Spleen (tissue), 11 donors: ENCODE measurements at regions not wholly inside any gene's neighbourhood (a gene's known extent, or its start where the extent isn't known, plus 50 kb on each side); places are given as distances from the start of the nearest gene placed in this dataset.
A peak's percentile ranks its signal among the peaks of the same experiment; 100 is the strongest.

Source experiments
- DNase-seq: peaks from one replicate; pipeline ENCODE4 v3.0.0-alpha.2; 2020
- H3K27ac ChIP-seq, 8 donors: fragments of 200-600 bp; sonication (generic) in 7 of 8; 1 replicate in 4 of 8; 2 replicates in 4 of 8; pipeline versions ENCODE4 v1.5.0 to v1.8.0; 2016 to 2021; ENCODE audit warnings: inconsistent platforms in 4 of 8, mild to moderate bottlenecking in 4 of 8, moderate library complexity in 1 of 8
- H3K27me3 ChIP-seq, 7 donors: fragments of 200-600 bp; sonication (generic) in 6 of 7; replicated peaks in 1 of 7; 1 replicate in 4 of 7; 2 replicates in 3 of 7; pipeline versions ENCODE4 v1.5.0 to v1.8.0; 2016 to 2021; ENCODE audit warnings: inconsistent platforms in 3 of 7, mild to moderate bottlenecking in 1 of 7
- H3K36me3 ChIP-seq, 6 donors: fragments of 200-600 bp; sonication (generic) in 5 of 6; 1 replicate in 4 of 6; 2 replicates in 2 of 6; pipeline versions ENCODE4 v1.5.0 to v1.8.0; 2016 to 2021; ENCODE audit warnings: inconsistent platforms in 2 of 6
- H3K4me1 ChIP-seq, 6 donors: fragments of 200-600 bp; sonication (generic) in 5 of 6; 1 replicate in 3 of 6; 2 replicates in 3 of 6; pipeline versions ENCODE4 v1.5.0 to v1.8.0; 2016 to 2021; ENCODE audit warnings: inconsistent platforms in 3 of 6
- H3K4me3 ChIP-seq, 8 donors: fragments of 200-600 bp; sonication (generic) in 7 of 8; 1 replicate in 4 of 8; 2 replicates in 4 of 8; pipeline versions ENCODE4 v1.5.0 to v1.8.0; 2016 to 2021; ENCODE audit warnings: inconsistent platforms in 4 of 8, mild to moderate bottlenecking in 4 of 8, moderate library complexity in 2 of 8
- H3K9me3 ChIP-seq, 8 donors: fragments of 200-600 bp; sonication (generic) in 7 of 8; 1 replicate in 4 of 8; 2 replicates in 4 of 8; pipeline versions ENCODE4 v1.5.0 to v1.8.0; 2016 to 2021; ENCODE audit warnings: inconsistent platforms in 4 of 8
- POLR2A ChIP-seq, 3 donors: fragments of 450-650 bp; IDR thresholded peaks; one replicate each; pipeline ENCODE4 v1.5.1; 2017; ENCODE audit warnings: antibody characterized with exemption in 3 of 3, mild to moderate bottlenecking in 1 of 3
- POLR2AphosphoS5 ChIP-seq, 3 donors: sonication (generic); formaldehyde crosslinking; IDR thresholded peaks; one replicate each; pipeline ENCODE4 v1.5.1; 2017; ENCODE audit warnings: antibody characterized with exemption in 3 of 3
- WGBS, 5 donors: extraction: QIAGEN DNeasy Blood & Tissue Kit in 3 of 5; methylation state at CpG; one replicate each; pipeline versions ENCODE4 v1.1.5 to v1.1.7; 2013 to 2018; 5-methylcytosine and 5-hydroxymethylcytosine counted together
- intact Hi-C: fragments of 100-400 bp; cut with DNase I; formaldehyde crosslinking; loops from one replicate; pipeline ENCODE4 v1.15.0; 2023; ENCODE audit warnings: low total_unique reads
- TF ChIP-seq, protein P1 (sequence below), 11 experiments: fragments of 200-600 bp in 7 of 11; fragments of 450-650 bp in 4 of 11; sonication (generic) in 4 of 11; IDR thresholded peaks in 8 of 11; conservative IDR thresholded peaks in 3 of 11; 1 replicate in 7 of 11; 2 replicates in 4 of 11; pipeline versions ENCODE4 v1.4.0 to v1.8.0; 2016 to 2021; ENCODE audit warnings: antibody characterized with exemption in 11 of 11, inconsistent platforms in 4 of 11, mild to moderate bottlenecking in 1 of 11
- donor health status: healthy with polysubstance abuse.
- donor health status: DM: no; HTN: no; CAD: no; lungs with moderate emphysema.
- donor health status: DM: no; HTN: no; CAD: no.
- donor health status: Bipolar disorder and iron deficiency.
- donor health status: healthy.
- donor health status: DM: no; HTN: no; CAD: no.
- donor health status: DM: yes; HTN: yes; CAD: no.

- 83 to 94% (median 89%) methylated on average over 9 to 11 of the region's 11 CpGs for WGBS, 5 donors
- Histone ChIP-seq H3K36me3 (no peaks in the 10 kb centered on the region), H3K27ac (no peak overlapping the region), H3K9me3 (peaks cover 0 to 22% (median 8%) of the 10 kb centered on the region in 8 donors), H3K4me3 (no peak overlapping the region), H3K27me3 (no peaks in the 10 kb centered on the region), H3K4me1 (no peaks in the 10 kb centered on the region)
- TF ChIP-seq, protein P1, sequence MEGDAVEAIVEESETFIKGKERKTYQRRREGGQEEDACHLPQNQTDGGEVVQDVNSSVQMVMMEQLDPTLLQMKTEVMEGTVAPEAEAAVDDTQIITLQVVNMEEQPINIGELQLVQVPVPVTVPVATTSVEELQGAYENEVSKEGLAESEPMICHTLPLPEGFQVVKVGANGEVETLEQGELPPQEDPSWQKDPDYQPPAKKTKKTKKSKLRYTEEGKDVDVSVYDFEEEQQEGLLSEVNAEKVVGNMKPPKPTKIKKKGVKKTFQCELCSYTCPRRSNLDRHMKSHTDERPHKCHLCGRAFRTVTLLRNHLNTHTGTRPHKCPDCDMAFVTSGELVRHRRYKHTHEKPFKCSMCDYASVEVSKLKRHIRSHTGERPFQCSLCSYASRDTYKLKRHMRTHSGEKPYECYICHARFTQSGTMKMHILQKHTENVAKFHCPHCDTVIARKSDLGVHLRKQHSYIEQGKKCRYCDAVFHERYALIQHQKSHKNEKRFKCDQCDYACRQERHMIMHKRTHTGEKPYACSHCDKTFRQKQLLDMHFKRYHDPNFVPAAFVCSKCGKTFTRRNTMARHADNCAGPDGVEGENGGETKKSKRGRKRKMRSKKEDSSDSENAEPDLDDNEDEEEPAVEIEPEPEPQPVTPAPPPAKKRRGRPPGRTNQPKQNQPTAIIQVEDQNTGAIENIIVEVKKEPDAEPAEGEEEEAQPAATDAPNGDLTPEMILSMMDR (IDR thresholded peaks at IDR 0.05 in 8 of 11, conservative IDR thresholded peaks at IDR 0.05 in 3 of 11): no peak
- intact Hi-C loops: no loop called here
- no peak for DNase-seq
These were observed 1045.7 kb upstream of the CDH9 start for GRCh38 chr5:28084069-28084468.

- Histone ChIP-seq H3K4me1 (no peaks in the 10 kb centered on the region), H3K27ac (no peak overlapping the region), H3K36me3 (no peaks in the 10 kb centered on the region), H3K4me3 (no peak overlapping the region), H3K9me3 (peaks cover 0 to 32% (median 17%) of the 10 kb centered on the region in 8 donors), H3K27me3 (no peaks in the 10 kb centered on the region)
- TF ChIP-seq POLR2AphosphoS5 (IDR thresholded peaks at IDR 0.05): no peak
- TF ChIP-seq POLR2A (IDR thresholded peaks at IDR 0.05): no peak
- TF ChIP-seq, protein P1 (IDR thresholded peaks at IDR 0.05 in 8 of 11, conservative IDR thresholded peaks at IDR 0.05 in 3 of 11): no peak
- intact Hi-C loops: no loop called here
- DNase-seq: no peak
- WGBS, 5 donors: 79 to 90% (median 83%) methylated on average over 3 of the region's 3 CpGs
These were observed 1044.2 kb upstream of the CDH9 start for GRCh38 chr5:28082610-28083009.

- H3K4me3 ChIP-seq: no peak overlapping the region
These were observed 1039.2 kb upstream of the CDH9 start for GRCh38 chr5:28077291-28078240.

DNA sequence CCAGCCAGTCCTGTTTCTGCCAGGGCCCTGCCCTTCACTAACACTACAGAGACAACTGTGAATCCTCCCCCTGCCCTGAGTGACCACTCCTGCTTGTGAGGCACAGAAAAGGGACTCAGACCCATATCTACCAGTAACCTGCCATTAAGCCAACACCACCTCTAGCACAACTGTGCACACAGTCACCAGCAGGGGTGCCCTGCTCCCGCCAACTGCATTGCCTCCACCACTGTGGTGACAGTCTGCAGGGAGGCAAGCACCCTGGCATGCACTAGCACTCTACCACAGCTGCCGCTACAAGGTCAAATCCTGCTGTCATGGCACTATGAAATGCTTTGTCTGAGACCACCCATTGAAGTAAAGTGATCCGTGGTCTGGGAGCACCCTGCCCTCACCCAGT is 1028.5 kb upstream of the CDH9 start:
- Histone ChIP-seq H3K27me3 (no peaks in the 10 kb centered on the region), H3K27ac (no peak overlapping the region), H3K4me1 (no peaks in the 10 kb centered on the region), H3K9me3 (peaks cover 0 to 31% (median 10%) of the 10 kb centered on the region in 8 donors), H3K36me3 (no peaks in the 10 kb centered on the region), H3K4me3 (no peak overlapping the region)
- no peak for DNase-seq
- TF ChIP-seq POLR2A (IDR thresholded peaks at IDR 0.05): no peak
- no peak for TF ChIP-seq POLR2AphosphoS5 (IDR thresholded peaks at IDR 0.05)
- TF ChIP-seq, protein P1 (IDR thresholded peaks at IDR 0.05 in 8 of 11, conservative IDR thresholded peaks at IDR 0.05 in 3 of 11): no peak
- WGBS, 5 donors: 74 to 87% (median 81%) methylated on average over 3 of the region's 3 CpGs
- intact Hi-C loops: no loop called here

More at GRCh38 chr5:28077291-28078240, 1039.2 kb upstream of the CDH9 start:
- peak; percentile 66 for DNase-seq
- H3K9me3 ChIP-seq: peaks cover 0 to 38% (median 24%) of the 10 kb centered on the region in 8 donors
- no peak overlapping the region for H3K27ac ChIP-seq
- TF ChIP-seq, protein P1 (IDR thresholded peaks at IDR 0.05 in 8 of 11, conservative IDR thresholded peaks at IDR 0.05 in 3 of 11): no peak
- TF ChIP-seq POLR2A (IDR thresholded peaks at IDR 0.05) (no peak), POLR2AphosphoS5 (IDR thresholded peaks at IDR 0.05) (no peak)
- intact Hi-C loops: no loop called here
- WGBS, 5 donors: 90 to 95% (median 93%) methylated on average over 24 to 44 of the region's 44 CpGs
- no peaks in the 10 kb centered on the region for H3K4me1 ChIP-seq
- H3K36me3 ChIP-seq: no peaks in the 10 kb centered on the region
- H3K27me3 ChIP-seq: no peaks in the 10 kb centered on the region
